H9 (cell line): ENCODE measurements at regions not wholly inside any gene's neighbourhood (a gene's known extent, or its start where the extent isn't known, plus 50 kb on each side); places are given as distances from the start of the nearest gene placed in this dataset.

ENCODE experiments used
- DNase-seq: peaks from one replicate; pipeline ENCODE4 v3.0.0-alpha.2; 2017
- H2AFZ ChIP-seq: one replicate; pipeline ENCODE4 v1.6.1; 2013; ENCODE audit warnings: mild to moderate bottlenecking, low read length, control low read depth, moderate library complexity
- H2AK5ac ChIP-seq: 2 replicates; pipeline ENCODE4 v1.6.1; 2013; ENCODE audit warnings: low read length, control low read depth, mixed read lengths; ENCODE audit not compliant: insufficient read length
- H2BK120ac ChIP-seq: one replicate; pipeline ENCODE4 v1.6.1; 2013; ENCODE audit warnings: low read depth, mild to moderate bottlenecking, low read length, control low read depth, inconsistent platforms; ENCODE audit not compliant: poor library complexity, severe bottlenecking
- H2BK12ac ChIP-seq: 2 replicates; pipeline ENCODE4 v1.6.1; 2013; ENCODE audit warnings: low read length, control low read depth, mixed read lengths, low read depth; ENCODE audit not compliant: insufficient read length
- H2BK15ac ChIP-seq: 2 replicates; pipeline ENCODE4 v1.6.1; 2013; ENCODE audit warnings: low read depth, low read length, control low read depth
- H2BK20ac ChIP-seq: one replicate; pipeline ENCODE4 v1.6.1; 2013; ENCODE audit warnings: low read depth, mild to moderate bottlenecking, low read length, control low read depth, inconsistent platforms; ENCODE audit not compliant: poor library complexity, severe bottlenecking
- H2BK5ac ChIP-seq: 2 replicates; pipeline ENCODE4 v1.6.1; 2013; ENCODE audit warnings: low read length, control low read depth, mixed read lengths; ENCODE audit not compliant: insufficient read length
- H3K14ac ChIP-seq: 2 replicates; pipeline ENCODE4 v1.6.1; 2013; ENCODE audit warnings: low read length, control low read depth; ENCODE audit not compliant: insufficient read depth
- H3K18ac ChIP-seq: 2 replicates; pipeline ENCODE4 v1.6.1; 2013; ENCODE audit warnings: low read depth, mild to moderate bottlenecking, mixed read lengths, low read length, control low read depth; ENCODE audit not compliant: insufficient read length
- H3K23ac ChIP-seq: 2 replicates; pipeline ENCODE4 v1.6.1; 2013; ENCODE audit warnings: low read length, control low read depth, mixed read lengths, low read depth; ENCODE audit not compliant: insufficient read length
- H3K23me2 ChIP-seq: 2 replicates; pipeline ENCODE4 v1.6.1; 2013; ENCODE audit warnings: low read depth, mild to moderate bottlenecking, mixed read lengths, low read length, control low read depth; ENCODE audit not compliant: insufficient read length, poor library complexity, severe bottlenecking
- H3K27ac ChIP-seq: 2 replicates; pipeline ENCODE4 v1.5.1; 2013; ENCODE audit warnings: low read length, control low read depth, mixed read lengths, low read depth; ENCODE audit not compliant: insufficient read length
- H3K27me3 ChIP-seq: 2 replicates; pipeline ENCODE4 v1.6.1; 2013; ENCODE audit warnings: low read length, control low read depth, inconsistent platforms; ENCODE audit not compliant: insufficient read depth
- H3K4ac ChIP-seq: 2 replicates; pipeline ENCODE4 v1.6.1; 2013; ENCODE audit warnings: low read depth, mild to moderate bottlenecking, control low read depth, inconsistent platforms, low read length, moderate library complexity
- H3K4me1 ChIP-seq: 2 replicates; pipeline ENCODE4 v1.6.1; 2013; ENCODE audit warnings: low read length, control low read depth, inconsistent platforms; ENCODE audit not compliant: insufficient read depth
- H3K4me2 ChIP-seq: 2 replicates; pipeline ENCODE4 v1.6.1; 2013; ENCODE audit warnings: low read length, control low read depth, mixed read lengths; ENCODE audit not compliant: insufficient read length, insufficient read depth
- H3K56ac ChIP-seq: 2 replicates; pipeline ENCODE4 v1.6.1; 2013; ENCODE audit warnings: low read depth, mild to moderate bottlenecking, mixed read lengths, low read length, control low read depth; ENCODE audit not compliant: insufficient read length
- H3K79me1 ChIP-seq: 2 replicates; pipeline ENCODE4 v1.6.1; 2013; ENCODE audit warnings: low read depth, mild to moderate bottlenecking, moderate library complexity, low read length, control low read depth, inconsistent platforms; ENCODE audit not compliant: insufficient read depth, poor library complexity, severe bottlenecking
- H3K79me2 ChIP-seq: 2 replicates; pipeline ENCODE4 v1.6.1; 2013; ENCODE audit warnings: low read length, control low read depth, inconsistent platforms; ENCODE audit not compliant: insufficient read depth
- H3K9ac ChIP-seq: 2 replicates; pipeline ENCODE4 v1.6.1; 2013; ENCODE audit warnings: low read length, control low read depth, mixed read lengths; ENCODE audit not compliant: insufficient read length; ENCODE audit errors: extremely low read depth
- H3K9me3 ChIP-seq: one replicate; pipeline ENCODE4 v1.6.1; 2013; ENCODE audit warnings: low read depth, low read length, inconsistent platforms; ENCODE audit not compliant: control insufficient read depth
- H3T11ph ChIP-seq: one replicate; pipeline ENCODE4 v1.6.1; 2013; ENCODE audit warnings: mild to moderate bottlenecking, low read length, control low read depth, inconsistent platforms
- H4K20me1 ChIP-seq: one replicate; pipeline ENCODE4 v1.6.1; 2013; ENCODE audit not compliant: control insufficient read depth, insufficient read length, insufficient read depth
- H4K5ac ChIP-seq: 2 replicates; pipeline ENCODE4 v1.6.1; 2013; ENCODE audit warnings: low read depth, mild to moderate bottlenecking, mixed read lengths, low read length, control low read depth; ENCODE audit not compliant: insufficient read length
- H4K8ac ChIP-seq: replicated peaks from 2 replicates; pipeline ENCODE4 v1.6.1; 2013; ENCODE audit warnings: low read length, control low read depth, mixed read lengths, low read depth; ENCODE audit not compliant: insufficient read length
- H4K91ac ChIP-seq: 2 replicates; pipeline ENCODE4 v1.6.1; 2013; ENCODE audit warnings: low read depth, mild to moderate bottlenecking, moderate library complexity, mixed read lengths, low read length, control low read depth; ENCODE audit not compliant: insufficient read length
- H3K27ac Mint-ChIP-seq, 3 experiments: 2 replicates in 2 of 3; 3 replicates in 1 of 3; pipeline ENCODE4 v1.8.0; 2020 to 2021; ENCODE audit warnings: mixed read lengths in 3 of 3, mild to moderate bottlenecking in 1 of 3, moderate library complexity in 1 of 3
- H3K27me3 Mint-ChIP-seq: 2 replicates; pipeline ENCODE4 v1.8.0; 2021; ENCODE audit warnings: low read depth, mild to moderate bottlenecking, moderate library complexity, mixed read lengths
- H3K36me3 Mint-ChIP-seq, 3 experiments: 2 replicates in 2 of 3; 3 replicates in 1 of 3; pipeline ENCODE4 v1.8.0; 2020 to 2021; ENCODE audit warnings: low read depth in 3 of 3, mixed read lengths in 3 of 3; ENCODE audit not compliant: insufficient read depth in 1 of 3
- H3K4me1 Mint-ChIP-seq, 2 experiments: 2 replicates each; pipeline ENCODE4 v1.8.0; 2020; ENCODE audit warnings: mixed read lengths in 2 of 2
- H3K4me3 Mint-ChIP-seq, 2 experiments: 2 replicates in 1 of 2; 3 replicates in 1 of 2; pipeline ENCODE4 v1.8.0; 2020 to 2021; ENCODE audit warnings: mild to moderate bottlenecking in 2 of 2, mixed read lengths in 2 of 2, moderate library complexity in 1 of 2
- H3K9me3 Mint-ChIP-seq, 2 experiments: 2 replicates in 1 of 2; 3 replicates in 1 of 2; pipeline ENCODE4 v1.8.0; 2020; ENCODE audit warnings: mild to moderate bottlenecking in 2 of 2, mixed read lengths in 2 of 2, moderate library complexity in 1 of 2
- WGBS: extraction: QIAGEN DNeasy Blood & Tissue Kit; methylation state at CpG from one replicate; pipeline ENCODE4 v1.1.7; 2013; ENCODE audit warnings: missing lambda C conversion rate, low lambda C conversion rate, mixed read lengths; ENCODE audit not compliant: insufficient read length; ENCODE audit errors: extremely low coverage; 5-methylcytosine and 5-hydroxymethylcytosine counted together
- TF ChIP-seq, protein P1 (sequence below): fragments of 200-600 bp; sonication (generic); conservative IDR thresholded peaks from 3 replicates; pipeline ENCODE4 v1.8.0; 2021; ENCODE audit warnings: antibody characterized with exemption, mild to moderate bottlenecking

DNA sequence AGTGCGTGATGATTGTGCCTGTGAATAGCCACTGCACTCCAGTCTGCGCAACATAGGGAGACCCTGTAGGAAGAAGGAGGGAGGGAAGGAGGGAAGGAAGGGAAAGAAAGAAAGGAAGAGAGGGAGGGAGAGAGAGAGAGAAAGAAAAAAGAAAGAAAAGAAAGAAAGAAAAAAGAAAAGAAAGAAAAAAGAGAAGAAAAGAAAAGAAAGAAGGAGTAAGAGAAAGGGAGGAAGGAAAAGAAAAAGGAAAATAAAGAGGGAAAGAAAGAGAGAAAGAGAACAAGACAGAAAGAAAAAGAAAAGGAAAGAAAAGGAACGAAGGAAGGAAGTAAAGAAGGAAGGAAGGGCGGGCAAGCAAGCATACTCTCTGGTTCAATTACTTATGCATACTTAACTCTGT, 112.9 kb upstream of the ANK3 start:
- Histone ChIP-seq H3K9ac (no peak overlapping the region), H3K9me3 (no peaks in the 10 kb centered on the region), H4K20me1 (no peaks in the 10 kb centered on the region), H2BK12ac (no peak overlapping the region), H2BK15ac (no peak overlapping the region), H2BK20ac (no peak overlapping the region), H4K5ac (no peak overlapping the region), H3T11ph (no peak overlapping the region), H3K4me2 (no peak overlapping the region), H3K18ac (no peak overlapping the region), H3K79me2 (no peaks in the 10 kb centered on the region), H3K79me1 (no peaks in the 10 kb centered on the region), H3K23ac (no peak overlapping the region), H3K27me3 (no peaks in the 10 kb centered on the region), H2BK5ac (no peak overlapping the region), H4K91ac (no peak overlapping the region), H3K27ac (no peak overlapping the region), H3K23me2 (no peaks in the 10 kb centered on the region), H4K8ac (no peak overlapping the region), H2AFZ (no peak overlapping the region), H3K4ac (no peak overlapping the region), H3K4me1 (no peaks in the 10 kb centered on the region; the same call in 1 of the 2 replicates), H2BK120ac (no peak overlapping the region), H3K14ac (no peak overlapping the region; the same call in 1 of the 2 replicates), H2AK5ac (no peak overlapping the region), H3K56ac (no peak overlapping the region)
- TF ChIP-seq, protein P1, sequence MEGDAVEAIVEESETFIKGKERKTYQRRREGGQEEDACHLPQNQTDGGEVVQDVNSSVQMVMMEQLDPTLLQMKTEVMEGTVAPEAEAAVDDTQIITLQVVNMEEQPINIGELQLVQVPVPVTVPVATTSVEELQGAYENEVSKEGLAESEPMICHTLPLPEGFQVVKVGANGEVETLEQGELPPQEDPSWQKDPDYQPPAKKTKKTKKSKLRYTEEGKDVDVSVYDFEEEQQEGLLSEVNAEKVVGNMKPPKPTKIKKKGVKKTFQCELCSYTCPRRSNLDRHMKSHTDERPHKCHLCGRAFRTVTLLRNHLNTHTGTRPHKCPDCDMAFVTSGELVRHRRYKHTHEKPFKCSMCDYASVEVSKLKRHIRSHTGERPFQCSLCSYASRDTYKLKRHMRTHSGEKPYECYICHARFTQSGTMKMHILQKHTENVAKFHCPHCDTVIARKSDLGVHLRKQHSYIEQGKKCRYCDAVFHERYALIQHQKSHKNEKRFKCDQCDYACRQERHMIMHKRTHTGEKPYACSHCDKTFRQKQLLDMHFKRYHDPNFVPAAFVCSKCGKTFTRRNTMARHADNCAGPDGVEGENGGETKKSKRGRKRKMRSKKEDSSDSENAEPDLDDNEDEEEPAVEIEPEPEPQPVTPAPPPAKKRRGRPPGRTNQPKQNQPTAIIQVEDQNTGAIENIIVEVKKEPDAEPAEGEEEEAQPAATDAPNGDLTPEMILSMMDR, result no peak
- Mint-ChIP-seq H3K4me1 (peaks cover 7 to 8% of the 10 kb centered on the region in 2 experiments), H3K4me3 (no peak overlapping the region), H3K27me3 (no peaks in the 10 kb centered on the region), H3K9me3 (no peaks in the 10 kb centered on the region), H3K27ac (no peak overlapping the region; a peak in 1 of 7 replicates), H3K36me3 (no peaks in the 10 kb centered on the region)
- WGBS, result no CpG with 5 or more reads among the region's 4 CpGs
- no peak for DNase-seq
